K562 (cell line): ENCODE measurements at regions not wholly inside any gene's neighbourhood (a gene's known extent, or its start where the extent isn't known, plus 50 kb on each side); places are given as distances from the start of the nearest gene placed in this dataset.
A peak's percentile ranks its signal among the peaks of the same experiment; 100 is the strongest.

Experiments
- AFF1 ChIP-seq, 2 experiments: fragments of 450-650 bp; IDR thresholded peaks; 2 replicates each; pipeline ENCODE4 v1.6.1; 2018; ENCODE audit warnings: mild to moderate bottlenecking in 2 of 2, low read depth in 1 of 2; ENCODE audit not compliant: partially characterized antibody in 2 of 2
- ATF3 ChIP-seq, 2 experiments: fragments of 450-650 bp in 1 of 2; sonication (generic) in 1 of 2; formaldehyde crosslinking in 1 of 2; IDR thresholded peaks in 1 of 2; conservative IDR thresholded peaks in 1 of 2; 2 replicates each; pipeline versions ENCODE4 v1.6.1 to v1.8.1; 2016 to 2023; ENCODE audit warnings: mild to moderate bottlenecking in 2 of 2, moderate library complexity in 2 of 2, inconsistent platforms in 1 of 2, missing genetic modification reagents in 1 of 2
- BDP1 ChIP-seq: IDR thresholded peaks from 3 replicates; pipeline ENCODE4 v1.6.1; 2011; ENCODE audit not compliant: insufficient read length, insufficient read depth
- BRF2 ChIP-seq: IDR thresholded peaks from 3 replicates; pipeline ENCODE4 v1.6.1; 2011; ENCODE audit warnings: borderline replicate concordance, mild to moderate bottlenecking; ENCODE audit not compliant: insufficient read length, insufficient read depth
- C11orf30 ChIP-seq: fragments of 450-650 bp; IDR thresholded peaks from 2 replicates; pipeline ENCODE4 v1.6.1; 2016; ENCODE audit warnings: low read depth, mild to moderate bottlenecking
- CBX1 ChIP-seq: sonication (generic); IDR thresholded peaks from 2 replicates; pipeline ENCODE4 v1.6.1; 2016; ENCODE audit warnings: antibody characterized with exemption, low read depth, mild to moderate bottlenecking
- EP300 ChIP-seq: IDR thresholded peaks from 2 replicates; pipeline ENCODE4 v1.6.1; 2012; ENCODE audit warnings: low read length, improper control_type of control experiment
- GABPA ChIP-seq: fragments of 200-800 bp; sonication (Bioruptor generic); conservative IDR thresholded peaks from 2 replicates; pipeline ENCODE4 v1.6.1; 2016; ENCODE audit warnings: low read depth, missing genetic modification characterization, missing compliant biosample characterization
- GTF3C2 ChIP-seq: IDR thresholded peaks from 3 replicates; pipeline ENCODE4 v1.6.1; 2011; ENCODE audit warnings: borderline replicate concordance, mild to moderate bottlenecking, moderate library complexity; ENCODE audit not compliant: insufficient read length; ENCODE audit errors: extremely low read depth
- ID3 ChIP-seq, 2 experiments: fragments of 250-450 bp in 1 of 2; fragments of 450-650 bp in 1 of 2; sonication (Bioruptor Pico) in 1 of 2; IDR thresholded peaks; 2 replicates each; pipeline versions ENCODE4 v1.6.1 to v1.8.0; 2016 to 2021; ENCODE audit warnings: mild to moderate bottlenecking in 2 of 2, moderate library complexity in 2 of 2, missing compliant biosample characterization in 1 of 2, missing genetic modification characterization in 1 of 2
- PCBP2 ChIP-seq: fragments of 200-400 bp; formaldehyde crosslinking; IDR thresholded peaks from 2 replicates; pipeline ENCODE4 v1.6.1; 2018; ENCODE audit warnings: low read length, low read depth, mild to moderate bottlenecking, moderate library complexity; ENCODE audit not compliant: poor library complexity, severe bottlenecking
- RBM17 ChIP-seq: fragments of 200-400 bp; formaldehyde crosslinking; IDR thresholded peaks from 2 replicates; pipeline ENCODE4 v1.6.1; 2017; ENCODE audit warnings: low read depth, mild to moderate bottlenecking, low read length, borderline replicate concordance
- ZBTB49 ChIP-seq: sonication (generic); formaldehyde crosslinking; IDR thresholded peaks from 2 replicates; pipeline ENCODE4 v1.8.0; 2022; ENCODE audit warnings: missing genetic modification reagents, mild to moderate bottlenecking, borderline replicate concordance
- ZBTB7A ChIP-seq: IDR thresholded peaks from 2 replicates; pipeline ENCODE4 v1.6.1; 2011; ENCODE audit warnings: low read depth, mild to moderate bottlenecking, low read length, moderate library complexity, borderline replicate concordance; ENCODE audit not compliant: control insufficient read depth

GRCh38 chr12:74401035-74401434, 136.6 kb upstream of the ATXN7L3B start (continued):
- no peak for TF ChIP-seq ZBTB49 (CRISPR knock-in tag)
- no peak for TF ChIP-seq PCBP2
- no peak for TF ChIP-seq EP300
- no peak for TF ChIP-seq GABPA (tag)
- no peak for TF ChIP-seq GTF3C2
- no peak for TF ChIP-seq BDP1
- TF ChIP-seq BRF2, result no peak
- no peak for TF ChIP-seq RBM17
- TF ChIP-seq ATF3 (IDR thresholded peaks at IDR 0.05), result peak; percentile 61
- no peak for TF ChIP-seq ATF3 (CRISPR knock-in tag; conservative IDR thresholded peaks at IDR 0.05)
- TF ChIP-seq CBX1, result no peak
- TF ChIP-seq AFF1 (IDR thresholded peaks at IDR 0.05; ENCODE audit: low read depth in 1 of 2, partially characterized antibody in 2 of 2), result no peak
- TF ChIP-seq ID3 (CRISPR knock-in tag; IDR thresholded peaks at IDR 0.05), result no peak
- TF ChIP-seq ID3 (tag; IDR thresholded peaks at IDR 0.05), result no peak
- no peak for TF ChIP-seq ZBTB7A
- no peak for TF ChIP-seq C11orf30
